Transverse colon (tissue), 4 donors: ENCODE measurements at regions not wholly inside any gene's neighbourhood (a gene's known extent, or its start where the extent isn't known, plus 50 kb on each side); places are given as distances from the start of the nearest gene placed in this dataset.

Source experiments
- CTCF ChIP-seq, 5 experiments: fragments of 200-600 bp in 3 of 5; fragments of 450-650 bp in 2 of 5; sonication (generic) in 3 of 5; IDR thresholded peaks; 1 replicate in 2 of 5; 2 replicates in 3 of 5; pipeline ENCODE4 v1.5.1; 2016 to 2017; ENCODE audit warnings: antibody characterized with exemption in 5 of 5, inconsistent platforms in 3 of 5, mild to moderate bottlenecking in 2 of 5, moderate library complexity in 1 of 5
- EP300 ChIP-seq: sonication (generic); formaldehyde crosslinking; IDR thresholded peaks from one replicate; pipeline ENCODE4 v1.6.1; 2017; ENCODE audit warnings: antibody characterized with exemption, low read depth
- POLR2A ChIP-seq: fragments of 450-650 bp; IDR thresholded peaks from one replicate; pipeline ENCODE4 v1.6.1; 2016; ENCODE audit warnings: antibody characterized with exemption, mild to moderate bottlenecking, moderate library complexity
- POLR2AphosphoS5 ChIP-seq, 3 donors: sonication (generic); formaldehyde crosslinking; IDR thresholded peaks; one replicate each; pipeline ENCODE4 v1.6.1; 2016; ENCODE audit warnings: antibody characterized with exemption in 3 of 3

DNA sequence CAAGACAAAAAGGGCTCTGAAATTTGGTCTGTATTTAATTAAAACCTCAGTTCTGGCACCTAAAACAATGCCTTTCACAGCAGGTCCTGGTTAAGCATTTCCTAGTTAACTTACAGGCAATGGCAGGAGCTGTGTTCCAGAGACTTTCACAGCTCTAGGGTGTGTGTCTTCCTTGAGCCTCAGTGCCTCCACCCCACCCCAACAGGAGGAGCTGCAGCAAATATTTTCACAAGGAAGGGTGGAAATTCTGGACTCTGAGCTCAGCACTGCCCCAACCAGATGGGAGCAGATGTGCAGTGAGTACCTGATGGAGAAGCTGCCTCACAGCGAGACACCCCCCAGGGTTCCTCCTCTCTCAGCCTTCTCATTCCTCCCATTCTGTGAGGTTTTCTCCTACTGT lies 106.3 kb upstream of the SPATA12 start:
- TF ChIP-seq CTCF (IDR thresholded peaks at IDR 0.05) (no peak), POLR2A (no peak), POLR2AphosphoS5 (IDR thresholded peaks at IDR 0.05) (no peak), EP300 (no peak)
